Muscle of leg (tissue), 3 donors: ENCODE measurements at regions not wholly inside any gene's neighbourhood (a gene's known extent, or its start where the extent isn't known, plus 50 kb on each side); places are given as distances from the start of the nearest gene placed in this dataset.

Experiments
- DNase-seq: peaks from one replicate; pipeline ENCODE4 v3.0.0; 2013
- H3K27ac ChIP-seq: one replicate; pipeline ENCODE4 v1.5.1; 2013; ENCODE audit warnings: mild to moderate bottlenecking, low read length, control low read depth
- H3K27me3 ChIP-seq: one replicate; pipeline ENCODE4 v1.6.1; 2013; ENCODE audit warnings: low read length; ENCODE audit not compliant: control insufficient read depth, insufficient read depth
- H3K36me3 ChIP-seq: one replicate; pipeline ENCODE4 v1.6.1; 2013; ENCODE audit warnings: low read length; ENCODE audit not compliant: control insufficient read depth, insufficient read depth
- H3K4me1 ChIP-seq: one replicate; pipeline ENCODE4 v1.6.1; 2013; ENCODE audit warnings: low read length; ENCODE audit not compliant: control insufficient read depth, insufficient read depth
- H3K4me3 ChIP-seq: one replicate; pipeline ENCODE4 v1.5.1; 2013; ENCODE audit warnings: low read length, control low read depth
- H3K9me3 ChIP-seq: replicated peaks from 2 replicates; pipeline ENCODE4 v1.6.1; 2013; ENCODE audit warnings: low read depth, low read length; ENCODE audit not compliant: control insufficient read depth
- WGBS: methylation state at CpG from one replicate; pipeline ENCODE4 v1.1.5; 2013; ENCODE audit warnings: missing lambda C conversion rate; ENCODE audit not compliant: insufficient coverage; 5-methylcytosine and 5-hydroxymethylcytosine counted together

DNA sequence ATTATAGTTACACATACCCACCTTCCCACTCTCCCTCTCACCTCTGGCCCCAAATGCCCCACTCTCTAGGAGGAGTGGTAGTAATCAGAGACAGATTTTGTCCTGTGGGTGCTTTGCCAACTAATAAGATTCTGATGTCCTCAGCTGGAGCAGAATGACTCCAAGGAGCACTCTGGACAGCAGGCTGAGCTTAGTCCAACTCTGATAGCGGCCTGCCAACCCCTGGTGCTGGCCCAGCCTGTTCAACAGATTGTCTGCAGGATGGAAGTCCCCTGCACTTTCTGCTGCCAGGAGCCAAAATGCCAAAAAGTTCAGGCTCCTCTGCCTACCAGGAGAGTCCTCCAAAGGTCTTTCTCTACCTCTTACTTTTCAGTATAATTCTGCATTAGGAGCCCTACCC, 160.5 kb upstream of the UMPS start:
- H3K4me1 ChIP-seq: peaks cover 2% of the 10 kb centered on the region
- WGBS: 69% methylated on average over 1 of the region's 1 CpG
- no peak for DNase-seq
- no peak overlapping the region for H3K4me3 ChIP-seq
- no peak overlapping the region for H3K27ac ChIP-seq
- no peaks in the 10 kb centered on the region for H3K27me3 ChIP-seq
- H3K36me3 ChIP-seq: no peaks in the 10 kb centered on the region
- no peaks in the 10 kb centered on the region for H3K9me3 ChIP-seq

- DNase-seq: no peak
- Histone ChIP-seq H3K27ac (no peak overlapping the region), H3K4me3 (no peak overlapping the region), H3K4me1 (no peaks in the 10 kb centered on the region), H3K27me3 (no peaks in the 10 kb centered on the region), H3K36me3 (no peaks in the 10 kb centered on the region), H3K9me3 (no peaks in the 10 kb centered on the region)
- WGBS: no CpG with 5 or more reads among the region's 2 CpGs
These were observed 160.0 kb upstream of the UMPS start for GRCh38 chr3:124570232-124570631.

- H3K36me3 ChIP-seq: no peaks in the 10 kb centered on the region
- no peak overlapping the region for H3K27ac ChIP-seq
- H3K4me1 ChIP-seq: no peaks in the 10 kb centered on the region
- H3K4me3 ChIP-seq: no peak overlapping the region
- no peaks in the 10 kb centered on the region for H3K27me3 ChIP-seq
- no peaks in the 10 kb centered on the region for H3K9me3 ChIP-seq
- DNase-seq: no peak
- 93% methylated on average over 7 of the region's 8 CpGs for WGBS
These were observed 157.3 kb upstream of the UMPS start for GRCh38 chr3:124572851-124573405.

GRCh38 chr3:124574012-124574411, 156.2 kb upstream of the UMPS start:
- 83% methylated on average over 1 of the region's 2 CpGs for WGBS
- H3K27ac ChIP-seq: no peak overlapping the region
- H3K27me3 ChIP-seq: no peaks in the 10 kb centered on the region
- no peaks in the 10 kb centered on the region for H3K4me1 ChIP-seq
- no peak overlapping the region for H3K4me3 ChIP-seq
- no peak for DNase-seq
- no peaks in the 10 kb centered on the region for H3K36me3 ChIP-seq
- H3K9me3 ChIP-seq: no peaks in the 10 kb centered on the region

DNA sequence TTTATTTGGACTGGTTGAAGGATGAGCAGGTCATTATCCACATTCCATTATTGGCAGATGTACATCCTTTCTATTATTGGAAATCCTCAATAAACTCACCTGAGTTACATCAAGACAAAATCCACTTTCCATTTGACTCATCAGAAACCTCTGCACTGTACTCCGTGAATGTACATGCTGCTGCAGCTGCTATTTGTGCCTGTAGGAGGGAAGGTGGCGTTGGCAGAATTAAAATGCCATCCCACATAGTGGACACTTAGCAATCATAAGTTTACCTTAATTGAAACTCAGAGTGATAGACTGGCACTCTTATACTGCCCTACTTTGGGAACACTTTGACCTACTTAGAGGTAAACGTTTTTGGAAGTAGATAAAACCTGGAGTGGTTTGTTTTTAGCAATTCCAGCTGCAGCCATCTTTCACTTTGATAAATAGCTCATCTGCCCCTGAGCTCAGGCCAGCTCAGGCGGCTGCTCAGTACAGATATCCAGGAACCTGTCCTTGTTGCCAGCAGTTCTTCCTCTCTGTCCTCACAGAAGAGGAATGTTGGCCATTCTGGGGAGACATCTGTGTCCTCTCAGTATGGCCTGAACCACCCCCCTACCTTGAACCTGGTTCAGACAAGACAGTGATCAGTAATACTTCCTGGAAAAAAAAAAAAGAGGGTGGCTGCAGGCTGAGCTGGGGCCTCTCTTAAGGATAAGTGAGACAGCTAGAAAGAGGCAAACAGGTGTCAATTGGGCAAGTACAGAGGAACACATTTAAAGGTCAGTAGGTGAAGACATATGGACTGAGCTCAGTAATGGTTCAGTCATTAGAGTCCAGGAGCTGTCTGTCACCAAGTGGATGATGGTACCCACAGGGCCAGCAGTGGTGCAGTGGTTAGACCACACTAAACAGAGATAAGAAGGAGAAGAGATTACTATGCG, 153.4 kb upstream of the UMPS start:
- DNase-seq: peak; percentile 51
- 0% methylated on average over 1 of the region's 5 CpGs for WGBS
- Histone ChIP-seq H3K27ac (no peak overlapping the region), H3K27me3 (no peaks in the 10 kb centered on the region), H3K4me1 (no peaks in the 10 kb centered on the region), H3K36me3 (no peaks in the 10 kb centered on the region), H3K9me3 (no peaks in the 10 kb centered on the region), H3K4me3 (no peak overlapping the region)

DNA sequence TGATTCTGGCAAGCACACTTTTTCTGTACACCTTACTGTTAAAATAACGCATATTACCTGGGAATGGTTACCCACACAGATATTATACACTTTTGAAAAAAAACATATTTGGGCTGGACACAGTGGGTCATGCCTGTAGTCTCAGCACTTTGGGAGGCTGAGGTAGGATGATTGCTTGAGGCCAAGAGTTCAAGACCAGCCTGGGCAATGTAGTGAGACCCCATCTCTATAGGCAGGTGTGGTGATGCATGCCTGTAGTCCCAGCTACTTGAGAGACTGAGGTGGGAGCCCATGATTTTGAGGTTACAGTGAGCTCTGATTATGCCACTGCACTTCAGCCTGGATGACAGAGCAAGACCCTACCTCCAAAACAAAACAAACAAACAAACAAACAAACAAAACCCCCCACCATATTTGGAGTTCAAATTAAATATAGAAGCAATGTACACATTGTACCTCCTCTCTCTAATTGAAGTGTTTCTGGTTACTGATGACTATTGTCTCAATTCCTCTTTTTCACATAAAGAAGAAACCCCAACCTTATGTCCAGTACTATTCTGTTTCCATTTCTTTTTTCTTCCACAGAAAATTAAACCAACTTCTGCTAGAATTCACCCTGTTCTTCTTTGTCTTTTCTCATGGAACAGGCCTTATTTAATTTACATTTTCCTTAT, 152.6 kb upstream of the UMPS start:
- H3K36me3 ChIP-seq: no peaks in the 10 kb centered on the region
- H3K4me1 ChIP-seq: no peaks in the 10 kb centered on the region
- no peak for DNase-seq
- no peaks in the 10 kb centered on the region for H3K27me3 ChIP-seq
- WGBS: no CpG with 5 or more reads among the region's 1 CpG
- no peak overlapping the region for H3K4me3 ChIP-seq
- no peak overlapping the region for H3K27ac ChIP-seq
- no peaks in the 10 kb centered on the region for H3K9me3 ChIP-seq

DNA sequence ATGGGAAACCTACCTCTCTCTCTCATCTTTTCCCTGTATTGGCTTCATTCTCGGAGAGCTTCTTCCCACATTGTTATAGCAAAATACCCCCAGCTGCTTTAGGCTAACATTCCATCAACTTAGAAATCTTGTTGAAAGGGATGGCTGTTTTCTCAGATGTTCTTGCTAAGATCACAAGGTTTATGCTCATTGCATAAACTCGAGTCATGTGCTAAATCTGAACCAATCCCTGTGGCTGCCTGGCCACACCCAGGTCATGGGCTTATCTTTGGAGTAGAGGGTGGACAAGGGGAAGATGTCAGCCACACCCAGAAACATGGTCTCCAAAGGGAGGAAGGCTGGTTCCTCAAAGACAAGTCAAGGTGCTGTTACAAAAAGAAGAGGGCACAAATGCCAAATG, 150.6 kb upstream of the UMPS start:
- Histone ChIP-seq H3K27ac (no peak overlapping the region), H3K4me1 (peaks cover 4% of the 10 kb centered on the region), H3K27me3 (peaks cover 15% of the 10 kb centered on the region), H3K4me3 (no peak overlapping the region), H3K9me3 (no peaks in the 10 kb centered on the region), H3K36me3 (no peaks in the 10 kb centered on the region)
- no peak for DNase-seq
- WGBS: 67% methylated on average over 1 of the region's 2 CpGs

DNA sequence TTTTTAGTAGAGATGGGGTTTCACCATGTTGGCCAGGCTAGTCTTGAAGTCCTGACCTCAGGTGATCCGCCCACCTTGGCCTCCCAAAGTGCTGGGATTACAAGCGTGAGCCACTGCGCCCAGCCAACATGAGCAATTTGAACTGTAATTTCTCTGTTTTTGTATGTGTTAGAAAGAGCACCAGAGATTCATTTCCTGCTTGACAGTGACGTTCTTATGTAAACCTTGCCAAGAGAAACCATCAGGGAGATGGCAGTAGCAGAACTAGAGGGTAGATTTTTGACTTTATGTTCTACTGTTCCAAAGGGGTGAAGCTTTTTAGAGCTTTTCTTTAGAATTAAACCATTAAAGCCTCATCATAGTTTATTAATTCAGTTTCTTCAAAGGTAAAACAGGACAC, 148.1 kb upstream of the UMPS start:
- WGBS: 58% methylated on average over 4 of the region's 4 CpGs
- Histone ChIP-seq H3K27me3 (peaks cover 41% of the 10 kb centered on the region), H3K36me3 (no peaks in the 10 kb centered on the region), H3K4me1 (peaks cover 15% of the 10 kb centered on the region), H3K4me3 (no peak overlapping the region), H3K9me3 (no peaks in the 10 kb centered on the region), H3K27ac (no peak overlapping the region)
- no peak for DNase-seq

- Histone ChIP-seq H3K27ac (no peak overlapping the region), H3K27me3 (peaks cover 44% of the 10 kb centered on the region), H3K4me1 (peaks cover 15% of the 10 kb centered on the region), H3K9me3 (no peaks in the 10 kb centered on the region), H3K4me3 (no peak overlapping the region), H3K36me3 (no peaks in the 10 kb centered on the region)
- WGBS: 86% methylated on average over 1 of the region's 3 CpGs
- DNase-seq: no peak
These were observed 147.4 kb upstream of the UMPS start for GRCh38 chr3:124582621-124583395.

DNA sequence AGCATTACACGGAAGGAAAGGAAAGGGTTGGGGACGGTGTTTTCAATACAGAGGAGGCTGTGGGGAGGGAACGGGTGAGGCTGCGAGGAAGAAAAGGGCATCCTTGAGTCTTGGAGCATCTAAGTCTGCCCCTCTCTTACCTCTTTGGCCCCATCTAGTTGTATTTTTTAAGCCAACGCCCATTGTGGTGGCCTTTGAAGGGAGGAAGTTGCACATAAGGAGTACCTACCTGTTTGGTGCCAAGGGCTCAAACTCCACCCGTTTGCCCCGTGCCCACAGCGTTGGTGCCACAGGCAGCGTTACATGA, 146.1 kb upstream of the UMPS start:
- DNase-seq: no peak
- no peak overlapping the region for H3K27ac ChIP-seq
- H3K4me3 ChIP-seq: peak overlapping the region; percentile 53
- whole genome bisulfite sequencing: 18% methylated on average over 9 of the region's 9 CpGs
- no peaks in the 10 kb centered on the region for H3K36me3 ChIP-seq
- H3K9me3 ChIP-seq: no peaks in the 10 kb centered on the region
- peaks cover 44% of the 10 kb centered on the region for H3K27me3 ChIP-seq
- peaks cover 15% of the 10 kb centered on the region for H3K4me1 ChIP-seq
